Transverse colon (tissue), 3 donors: ENCODE measurements at regions not wholly inside any gene's neighbourhood (a gene's known extent, or its start where the extent isn't known, plus 50 kb on each side); places are given as distances from the start of the nearest gene placed in this dataset.

Source experiments
- POLR2A ChIP-seq: fragments of 450-650 bp; IDR thresholded peaks from one replicate; pipeline ENCODE4 v1.6.1; 2016; ENCODE audit warnings: antibody characterized with exemption, mild to moderate bottlenecking, moderate library complexity
- TF ChIP-seq, protein P1 (sequence below), 5 experiments: fragments of 200-600 bp in 3 of 5; fragments of 450-650 bp in 2 of 5; sonication (generic) in 3 of 5; IDR thresholded peaks; 1 replicate in 2 of 5; 2 replicates in 3 of 5; pipeline ENCODE4 v1.5.1; 2016 to 2017; ENCODE audit warnings: antibody characterized with exemption in 5 of 5, inconsistent platforms in 3 of 5, mild to moderate bottlenecking in 2 of 5, moderate library complexity in 1 of 5

DNA sequence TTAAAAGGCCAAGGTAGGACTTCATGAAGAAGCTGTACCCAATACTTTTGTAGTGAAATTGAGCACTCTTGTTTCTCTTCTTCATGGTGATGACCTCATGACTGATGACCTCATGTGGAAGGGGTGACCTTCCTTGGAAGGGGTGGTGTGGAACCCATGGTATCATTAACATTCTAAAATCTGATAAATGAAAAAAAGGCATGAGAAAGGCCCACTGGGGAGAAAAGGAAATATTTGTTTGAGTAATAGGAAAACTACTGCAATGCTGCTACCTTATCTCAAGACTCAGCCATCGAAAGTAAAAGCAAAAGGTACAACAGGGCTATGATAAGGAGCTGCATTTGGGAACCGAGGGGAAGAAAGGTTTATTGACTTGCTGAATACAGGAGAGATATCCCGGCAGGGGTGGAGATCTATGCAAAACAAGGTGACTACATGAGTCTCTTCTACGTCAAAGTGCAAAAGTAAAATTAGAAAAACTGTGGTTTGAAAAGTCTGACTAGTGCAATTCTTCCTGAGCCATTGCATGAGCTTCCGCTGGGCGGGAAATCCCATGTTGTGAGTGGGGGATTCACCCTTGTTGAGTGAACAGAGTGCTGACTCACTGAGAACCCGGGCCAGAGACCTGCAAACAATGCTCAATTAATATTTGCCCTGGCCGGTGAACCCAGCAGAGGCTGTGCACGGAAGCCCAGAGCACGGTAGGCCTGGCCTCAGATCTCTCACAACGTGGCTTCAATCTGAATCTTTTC is 138.9 kb upstream of the RFC3 start:
- TF ChIP-seq, protein P1, sequence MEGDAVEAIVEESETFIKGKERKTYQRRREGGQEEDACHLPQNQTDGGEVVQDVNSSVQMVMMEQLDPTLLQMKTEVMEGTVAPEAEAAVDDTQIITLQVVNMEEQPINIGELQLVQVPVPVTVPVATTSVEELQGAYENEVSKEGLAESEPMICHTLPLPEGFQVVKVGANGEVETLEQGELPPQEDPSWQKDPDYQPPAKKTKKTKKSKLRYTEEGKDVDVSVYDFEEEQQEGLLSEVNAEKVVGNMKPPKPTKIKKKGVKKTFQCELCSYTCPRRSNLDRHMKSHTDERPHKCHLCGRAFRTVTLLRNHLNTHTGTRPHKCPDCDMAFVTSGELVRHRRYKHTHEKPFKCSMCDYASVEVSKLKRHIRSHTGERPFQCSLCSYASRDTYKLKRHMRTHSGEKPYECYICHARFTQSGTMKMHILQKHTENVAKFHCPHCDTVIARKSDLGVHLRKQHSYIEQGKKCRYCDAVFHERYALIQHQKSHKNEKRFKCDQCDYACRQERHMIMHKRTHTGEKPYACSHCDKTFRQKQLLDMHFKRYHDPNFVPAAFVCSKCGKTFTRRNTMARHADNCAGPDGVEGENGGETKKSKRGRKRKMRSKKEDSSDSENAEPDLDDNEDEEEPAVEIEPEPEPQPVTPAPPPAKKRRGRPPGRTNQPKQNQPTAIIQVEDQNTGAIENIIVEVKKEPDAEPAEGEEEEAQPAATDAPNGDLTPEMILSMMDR (IDR thresholded peaks at IDR 0.05) = no peak
- no peak for TF ChIP-seq POLR2A
